Coronary artery (tissue), 2 donors: ENCODE measurements at regions not wholly inside any gene's neighbourhood (a gene's known extent, or its start where the extent isn't known, plus 50 kb on each side); places are given as distances from the start of the nearest gene placed in this dataset.

Source experiments
- DNase-seq: peaks from one replicate; pipeline ENCODE4 v3.0.0-alpha.2; 2017; ENCODE audit warnings: low spot score
- H3K27ac ChIP-seq, 2 donors: fragments of 200-600 bp; sonication (generic); one replicate each; pipeline ENCODE4 v1.5.1; 2016 to 2019
- H3K4me3 ChIP-seq: fragments of 200-600 bp; sonication (generic); 2 replicates; pipeline ENCODE4 v1.5.1; 2016; ENCODE audit warnings: mild to moderate bottlenecking, moderate library complexity
- TF ChIP-seq, protein P1 (sequence below): fragments of 200-600 bp; sonication (generic); IDR thresholded peaks from one replicate; pipeline ENCODE4 v1.5.1; 2019; ENCODE audit warnings: antibody characterized with exemption

DNA sequence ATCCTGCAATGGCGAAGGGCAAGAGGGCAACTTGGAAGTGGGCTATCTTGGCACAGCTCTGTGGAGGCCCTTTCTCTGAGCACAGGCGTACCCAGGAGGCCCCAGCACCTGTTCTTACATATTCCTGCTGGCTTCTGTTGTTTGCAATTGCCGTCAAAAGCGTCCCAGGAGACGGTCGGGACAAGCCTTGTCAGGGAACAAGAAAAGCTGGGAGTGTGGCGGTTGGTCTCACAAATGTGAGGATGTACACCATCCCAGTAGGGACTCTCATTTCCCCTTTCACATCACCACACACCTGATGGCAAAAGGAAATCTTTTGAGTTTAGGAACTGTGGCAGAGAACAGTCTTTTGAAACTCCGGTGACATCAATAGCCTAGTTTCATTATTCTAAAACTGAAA is 94.7 kb upstream of the EFEMP1 start:
- no peak for DNase-seq
- TF ChIP-seq, protein P1, sequence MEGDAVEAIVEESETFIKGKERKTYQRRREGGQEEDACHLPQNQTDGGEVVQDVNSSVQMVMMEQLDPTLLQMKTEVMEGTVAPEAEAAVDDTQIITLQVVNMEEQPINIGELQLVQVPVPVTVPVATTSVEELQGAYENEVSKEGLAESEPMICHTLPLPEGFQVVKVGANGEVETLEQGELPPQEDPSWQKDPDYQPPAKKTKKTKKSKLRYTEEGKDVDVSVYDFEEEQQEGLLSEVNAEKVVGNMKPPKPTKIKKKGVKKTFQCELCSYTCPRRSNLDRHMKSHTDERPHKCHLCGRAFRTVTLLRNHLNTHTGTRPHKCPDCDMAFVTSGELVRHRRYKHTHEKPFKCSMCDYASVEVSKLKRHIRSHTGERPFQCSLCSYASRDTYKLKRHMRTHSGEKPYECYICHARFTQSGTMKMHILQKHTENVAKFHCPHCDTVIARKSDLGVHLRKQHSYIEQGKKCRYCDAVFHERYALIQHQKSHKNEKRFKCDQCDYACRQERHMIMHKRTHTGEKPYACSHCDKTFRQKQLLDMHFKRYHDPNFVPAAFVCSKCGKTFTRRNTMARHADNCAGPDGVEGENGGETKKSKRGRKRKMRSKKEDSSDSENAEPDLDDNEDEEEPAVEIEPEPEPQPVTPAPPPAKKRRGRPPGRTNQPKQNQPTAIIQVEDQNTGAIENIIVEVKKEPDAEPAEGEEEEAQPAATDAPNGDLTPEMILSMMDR: no peak
- Histone ChIP-seq H3K27ac (no peak overlapping the region), H3K4me3 (no peak overlapping the region)

GRCh38 chr2:56021136-56021474 is 97.5 kb upstream of the EFEMP1 start:
- no peak for DNase-seq
- no peak overlapping the region for H3K4me3 ChIP-seq
- TF ChIP-seq, protein P1: no peak
- H3K27ac ChIP-seq: no peak overlapping the region

DNA sequence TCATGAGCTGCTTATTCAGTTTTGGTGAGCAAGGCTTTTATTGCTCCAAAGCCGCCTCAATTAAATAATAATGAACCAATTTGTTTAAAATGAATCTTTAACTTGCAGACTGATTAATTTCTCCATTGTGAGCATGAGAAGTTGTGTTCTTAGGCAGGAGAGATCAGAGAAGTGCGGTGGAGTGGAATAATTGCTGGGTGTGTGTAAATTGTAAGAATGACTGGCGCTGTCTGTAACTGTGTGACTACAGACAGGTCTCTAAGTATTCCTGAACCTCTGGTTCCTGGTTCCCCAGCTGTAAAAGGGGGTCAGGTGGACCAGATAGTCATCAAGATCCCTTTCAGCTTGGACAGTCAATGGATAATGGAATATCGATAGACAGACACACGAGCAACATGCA is 98.0 kb upstream of the EFEMP1 start:
- DNase-seq: no peak
- Histone ChIP-seq H3K27ac (no peak overlapping the region), H3K4me3 (no peak overlapping the region)
- TF ChIP-seq, protein P1: no peak

DNA sequence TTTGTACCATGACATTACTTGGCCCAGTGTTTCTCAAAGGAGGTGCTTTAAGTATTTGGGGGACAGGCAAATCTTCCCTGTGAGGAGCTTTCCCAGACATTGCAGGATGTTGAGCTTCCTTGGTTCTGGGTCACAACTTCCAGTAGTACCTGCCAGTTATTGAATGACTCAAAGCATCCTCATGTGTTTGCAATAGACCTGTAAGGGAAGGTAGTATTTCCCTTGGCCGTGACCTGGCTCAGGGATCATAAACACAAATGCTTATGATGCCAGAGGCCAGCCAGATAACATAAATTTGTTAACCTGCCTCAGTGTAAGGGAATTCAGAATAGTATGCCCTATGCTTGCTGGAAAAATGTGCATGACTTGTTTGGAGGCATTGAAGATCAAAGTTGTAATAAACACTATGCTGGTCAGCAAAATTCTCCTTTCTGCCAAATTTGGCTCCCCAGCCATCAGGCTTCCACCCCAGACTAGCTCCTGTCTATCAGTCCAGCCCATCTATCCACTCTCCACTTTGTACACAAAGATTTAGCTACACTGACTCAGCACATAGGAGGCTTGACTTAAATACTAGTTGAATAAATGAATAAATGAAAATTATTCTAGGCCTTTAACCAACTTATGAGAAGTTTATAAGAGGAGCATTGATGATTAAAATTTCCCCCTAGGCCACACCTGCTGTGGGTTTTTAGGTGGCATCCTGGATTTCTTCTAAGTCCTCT is 102.0 kb upstream of the EFEMP1 start:
- no peak overlapping the region for H3K27ac ChIP-seq
- no peak overlapping the region for H3K4me3 ChIP-seq
- TF ChIP-seq, protein P1: no peak
- DNase-seq: no peak

GRCh38 chr2:56026828-56027227 is 103.2 kb upstream of the EFEMP1 start:
- no peak overlapping the region for H3K4me3 ChIP-seq
- TF ChIP-seq, protein P1: no peak
- DNase-seq: no peak
- H3K27ac ChIP-seq: no peak overlapping the region

DNA sequence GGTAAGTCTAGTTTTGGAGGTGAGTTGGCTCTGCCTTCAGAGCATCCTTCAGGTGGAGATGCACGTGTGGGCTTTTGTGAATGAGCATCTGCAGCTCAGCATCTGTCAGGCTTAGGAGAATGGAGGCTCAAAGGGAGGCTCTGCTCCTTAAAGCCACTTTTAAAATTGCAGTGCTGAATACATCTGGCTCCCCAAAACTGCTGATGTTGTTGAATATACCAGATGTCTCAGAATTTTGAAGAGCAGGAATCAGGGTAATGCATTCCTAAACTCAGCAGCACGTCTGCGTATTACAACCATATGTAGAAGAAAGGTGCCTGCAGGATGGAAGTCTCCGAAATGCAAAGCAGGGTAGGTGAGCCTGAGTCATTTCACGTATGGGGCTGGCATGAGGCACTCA is 106.5 kb upstream of the EFEMP1 start:
- H3K4me3 ChIP-seq: no peak overlapping the region
- TF ChIP-seq, protein P1: no peak
- no peak overlapping the region for H3K27ac ChIP-seq
- no peak for DNase-seq

- TF ChIP-seq, protein P1: no peak
- no peak overlapping the region for H3K27ac ChIP-seq
- no peak for DNase-seq
- H3K4me3 ChIP-seq: no peak overlapping the region
Measured at GRCh38 chr2:56030901-56031300, 107.3 kb upstream of the EFEMP1 start.
